H1 (cell line): ENCODE measurements at regions not wholly inside any gene's neighbourhood (a gene's known extent, or its start where the extent isn't known, plus 50 kb on each side); places are given as distances from the start of the nearest gene placed in this dataset.

Experiments
- CTCF ChIA-PET: fragments of 300-600 bp; sonication (Branson Sonifier 250); formaldehyde crosslinking; loops from one replicate; lab custom pipeline; 2021; ENCODE audit not compliant: partially characterized antibody; lab: Charles Lee
- POLR2A ChIA-PET: fragments of 300-600 bp; sonication (Branson Sonifier 250); formaldehyde crosslinking; loops from one replicate; lab custom pipeline; 2021; ENCODE audit warnings: inconsistent platforms; ENCODE audit not compliant: partially characterized antibody; lab: Charles Lee
- DNase-seq, 2 experiments: peaks; one replicate each; pipeline versions ENCODE4 v3.0.0 to v3.0.0-alpha.2; 2010 to 2022; ENCODE audit warnings: low spot score in 2 of 2, low read depth in 1 of 2, mixed read lengths in 1 of 2
- FAIRE-seq: peaks from 2 replicates; lab custom pipeline; 2011; peaks lifted over from hg19 to GRCh38; lab: Jason Lieb, UNC
- H2AFZ ChIP-seq: 2 replicates; pipeline ENCODE4 v1.8.1; 2012; ENCODE audit warnings: low read length, inconsistent platforms
- H2AK5ac ChIP-seq: 2 replicates; pipeline ENCODE4 v1.6.1; 2013; ENCODE audit warnings: low read depth, low read length
- H2BK120ac ChIP-seq: replicated peaks from 2 replicates; pipeline ENCODE3; 2013; ENCODE audit warnings: low read depth, low read length, inconsistent platforms
- H2BK12ac ChIP-seq: 2 replicates; pipeline ENCODE4 v1.6.1; 2013; ENCODE audit warnings: low read depth, low read length
- H2BK15ac ChIP-seq: 2 replicates; pipeline ENCODE4 v1.6.1; 2013; ENCODE audit warnings: low read length
- H2BK20ac ChIP-seq: 2 replicates; pipeline ENCODE4 v1.6.1; 2013; ENCODE audit warnings: low read length
- H2BK5ac ChIP-seq: 2 replicates; pipeline ENCODE4 v1.6.1; 2013; ENCODE audit warnings: low read depth, low read length
- H3K14ac ChIP-seq: 2 replicates; pipeline ENCODE4 v1.6.1; 2013; ENCODE audit warnings: inconsistent platforms; ENCODE audit not compliant: insufficient read length
- H3K18ac ChIP-seq: 2 replicates; pipeline ENCODE4 v1.6.1; 2013; ENCODE audit warnings: low read length; ENCODE audit errors: extremely low read depth
- H3K23ac ChIP-seq: 2 replicates; pipeline ENCODE4 v1.6.1; 2013; ENCODE audit warnings: inconsistent platforms; ENCODE audit not compliant: insufficient read length
- H3K23me2 ChIP-seq: 2 replicates; pipeline ENCODE4 v1.6.1; 2013; ENCODE audit warnings: low read depth, low read length
- H3K27ac ChIP-seq: 2 replicates; pipeline ENCODE4 v1.6.1; 2011; ENCODE audit warnings: low read depth, low read length, inconsistent platforms
- H3K27me3 ChIP-seq, 4 experiments: replicated peaks in 1 of 4; 1 replicate in 1 of 4; 2 replicates in 3 of 4; pipeline versions ENCODE4 v1.6.1 to v1.8.1; 2011 to 2013; ENCODE audit warnings: low read length in 3 of 4, mild to moderate bottlenecking in 3 of 4, inconsistent platforms in 2 of 4, mixed read lengths in 2 of 4, moderate library complexity in 1 of 4; ENCODE audit not compliant: control insufficient read depth in 3 of 4, insufficient read depth in 3 of 4; ENCODE audit errors: extremely low read depth in 1 of 4
- H3K36me3 ChIP-seq, 4 experiments: 2 replicates each; pipeline versions ENCODE4 v1.6.1 to v1.8.1; 2011 to 2013; ENCODE audit warnings: mild to moderate bottlenecking in 4 of 4, low read length in 3 of 4, moderate library complexity in 2 of 4, control low read depth in 1 of 4, inconsistent platforms in 1 of 4; ENCODE audit not compliant: insufficient read depth in 4 of 4, control insufficient read depth in 2 of 4
- H3K4ac ChIP-seq: replicated peaks from 2 replicates; pipeline ENCODE3; 2013; ENCODE audit warnings: low read length, low read depth, mixed read lengths, inconsistent platforms; ENCODE audit not compliant: insufficient read length
- H3K4me1 ChIP-seq, 4 experiments: replicated peaks in 1 of 4; 1 replicate in 1 of 4; 2 replicates in 3 of 4; pipeline versions ENCODE4 v1.6.1 to v1.8.1; 2011 to 2013; ENCODE audit warnings: low read length in 3 of 4, inconsistent platforms in 2 of 4, mixed read lengths in 1 of 4; ENCODE audit not compliant: insufficient read depth in 4 of 4, control insufficient read depth in 3 of 4
- H3K4me2 ChIP-seq, 2 experiments: 2 replicates each; pipeline versions ENCODE4 v1.6.1 to v1.8.1; 2011 to 2013; ENCODE audit warnings: low read depth in 2 of 2, low read length in 2 of 2, control low read depth in 1 of 2, inconsistent platforms in 1 of 2, mild to moderate bottlenecking in 1 of 2; ENCODE audit not compliant: insufficient read depth in 1 of 2
- H3K4me3 ChIP-seq, 4 experiments: fragments of 200-600, 300-600 bp in 1 of 4; sonication (generic), shearing (Covaris generic), sonication (Bioruptor Twin) in 1 of 4; 2 replicates each; pipeline versions ENCODE4 v1.5.1 to v1.8.1; 2011 to 2016; ENCODE audit warnings: low read length in 4 of 4, low read depth in 3 of 4, control low read depth in 2 of 4, inconsistent platforms in 2 of 4, mild to moderate bottlenecking in 2 of 4, mixed read lengths in 1 of 4, moderate library complexity in 1 of 4; ENCODE audit not compliant: insufficient read depth in 2 of 4; ENCODE audit errors: extremely low read depth in 1 of 4
- H3K56ac ChIP-seq: replicated peaks from 2 replicates; pipeline ENCODE3; 2013; ENCODE audit warnings: low read depth, mild to moderate bottlenecking, mixed read lengths, low read length, inconsistent platforms; ENCODE audit not compliant: insufficient read length
- H3K79me1 ChIP-seq: 2 replicates; pipeline ENCODE4 v1.6.1; 2013; ENCODE audit warnings: low read depth, low read length, control low read depth
- H3K79me2 ChIP-seq, 2 experiments: 2 replicates each; pipeline versions ENCODE4 v1.6.1 to v1.8.1; 2012 to 2013; ENCODE audit warnings: low read length in 2 of 2, mild to moderate bottlenecking in 2 of 2, inconsistent platforms in 1 of 2; ENCODE audit not compliant: insufficient read depth in 2 of 2, control insufficient read depth in 1 of 2
- H3K9ac ChIP-seq, 4 experiments: replicated peaks in 1 of 4; 1 replicate in 1 of 4; 2 replicates in 3 of 4; pipeline versions ENCODE4 v1.6.1 to v1.8.1; 2011 to 2013; ENCODE audit warnings: low read depth in 3 of 4, low read length in 3 of 4, control low read depth in 2 of 4, mild to moderate bottlenecking in 2 of 4, moderate library complexity in 2 of 4, inconsistent platforms in 1 of 4; ENCODE audit errors: extremely low read depth in 1 of 4
- H3K9me3 ChIP-seq, 2 experiments: 2 replicates each; pipeline versions ENCODE4 v1.6.1 to v1.8.1; 2012 to 2013; ENCODE audit warnings: mild to moderate bottlenecking in 2 of 2, moderate library complexity in 2 of 2, control low read depth in 1 of 2, inconsistent platforms in 1 of 2, low read depth in 1 of 2, low read length in 1 of 2, mixed read lengths in 1 of 2; ENCODE audit not compliant: insufficient read depth in 2 of 2
- H4K20me1 ChIP-seq, 2 experiments: replicated peaks in 1 of 2; 2 replicates each; pipeline versions ENCODE3 to v1.8.1; 2011 to 2013; ENCODE audit warnings: inconsistent platforms in 2 of 2, low read length in 2 of 2, mild to moderate bottlenecking in 1 of 2; ENCODE audit not compliant: insufficient read depth in 2 of 2, control insufficient read depth in 1 of 2
- H4K5ac ChIP-seq: 2 replicates; pipeline ENCODE4 v1.6.1; 2013; ENCODE audit warnings: low read length, low read depth, mixed read lengths, inconsistent platforms; ENCODE audit not compliant: insufficient read length
- H4K8ac ChIP-seq: 2 replicates; pipeline ENCODE4 v1.8.0; 2013; ENCODE audit warnings: mild to moderate bottlenecking, moderate library complexity, low read length, inconsistent platforms; ENCODE audit not compliant: insufficient read depth; ENCODE audit errors: extremely low read depth
- H4K91ac ChIP-seq: replicated peaks from 2 replicates; pipeline ENCODE3; 2013; ENCODE audit warnings: low read length, mixed read lengths, inconsistent platforms; ENCODE audit not compliant: insufficient read length
- CBX5 ChIP-seq: fragments of 300-800, 300-1000 bp; sonication (generic); IDR thresholded peaks from 2 replicates; pipeline ENCODE4 v1.7.1; 2016; ENCODE audit warnings: antibody characterized with exemption, low read length, low read depth
- CHD2 ChIP-seq: IDR thresholded peaks from 2 replicates; pipeline ENCODE4 v1.6.1; 2012; ENCODE audit warnings: low read length, improper control_type of control experiment
- CTCF ChIP-seq, 3 experiments: IDR thresholded peaks; 1 replicate in 2 of 3; 2 replicates in 1 of 3; pipeline versions ENCODE4 v1.5.1 to v1.6.1; 2011; ENCODE audit warnings: low read length in 3 of 3, mild to moderate bottlenecking in 3 of 3, inconsistent platforms in 2 of 3, low read depth in 1 of 3, moderate library complexity in 1 of 3; ENCODE audit not compliant: insufficient read depth in 1 of 3; ENCODE audit errors: control extremely low read depth in 1 of 3
- GABPA ChIP-seq: IDR thresholded peaks from 2 replicates; pipeline ENCODE4 v1.6.1; 2011; ENCODE audit warnings: mild to moderate bottlenecking, low read length, moderate library complexity, borderline replicate concordance; ENCODE audit not compliant: insufficient read depth
- KDM4A ChIP-seq: IDR thresholded peaks from one replicate; pipeline ENCODE4 v1.7.1; 2012; ENCODE audit warnings: low read depth, mild to moderate bottlenecking, moderate library complexity, low read length, inconsistent platforms; ENCODE audit not compliant: severe bottlenecking
- MAFK ChIP-seq: IDR thresholded peaks from 2 replicates; pipeline ENCODE4 v1.6.1; 2012; ENCODE audit warnings: low read depth, mild to moderate bottlenecking, improper control_type of control experiment, low read length
- PHF8 ChIP-seq: fragments of 200-600 bp; sonication (generic); conservative IDR thresholded peaks from 2 replicates; pipeline ENCODE4 v1.7.1; 2012; ENCODE audit warnings: low read depth, mild to moderate bottlenecking, inconsistent platforms, low read length, moderate library complexity
- RAD21 ChIP-seq, 2 experiments: IDR thresholded peaks in 1 of 2; conservative IDR thresholded peaks in 1 of 2; 2 replicates each; pipeline ENCODE4 v1.6.1; 2011; ENCODE audit warnings: low read depth in 2 of 2, low read length in 2 of 2, improper control_type of control experiment in 1 of 2, inconsistent platforms in 1 of 2, mild to moderate bottlenecking in 1 of 2, moderate library complexity in 1 of 2
- SP2 ChIP-seq: IDR thresholded peaks from 2 replicates; pipeline ENCODE4 v1.6.1; 2012; ENCODE audit warnings: mild to moderate bottlenecking, low read length, inconsistent platforms
- SRF ChIP-seq: IDR thresholded peaks from 2 replicates; pipeline ENCODE4 v1.6.1; 2011; ENCODE audit warnings: mild to moderate bottlenecking, low read depth, low read length, moderate library complexity
- TAF7 ChIP-seq: optimal IDR thresholded peaks from 2 replicates; pipeline ENCODE3; 2011; ENCODE audit warnings: low read depth, mild to moderate bottlenecking, inconsistent platforms, low read length, moderate library complexity, borderline replicate concordance
- TBP ChIP-seq: IDR thresholded peaks from 2 replicates; pipeline ENCODE4 v1.6.1; 2011; ENCODE audit warnings: low read depth, low read length, improper control_type of control experiment
- WGBS, 2 experiments: shearing (Covaris generic) in 1 of 2; methylation state at CpG; one replicate each; pipeline versions ENCODE4 v1.1.6 to v1.1.7; 2013 to 2015; ENCODE audit warnings: low lambda C conversion rate in 2 of 2, mixed read lengths in 2 of 2, inconsistent platforms in 1 of 2, low coverage in 1 of 2, missing lambda C conversion rate in 1 of 2; ENCODE audit not compliant: insufficient replicate concordance in 2 of 2, insufficient coverage in 1 of 2, insufficient read length in 1 of 2; ENCODE audit errors: extremely low coverage in 1 of 2, missing lambda C conversion rate in 1 of 2; 5-methylcytosine and 5-hydroxymethylcytosine counted together

GRCh38 chr2:43045866-43046265 is 180.5 kb downstream of the ZFP36L2 start:
- CTCF ChIA-PET: interaction anchor here (1.0 to 1.1 kb wide), 2 partner anchors 37 to 46 kb away, joined by 3 read pairs; no protein-coding TSS in a partner anchor
- H3K79me2 ChIP-seq: no peaks in the 10 kb centered on the region
- no peak overlapping the region for H4K91ac ChIP-seq
- H3K79me1 ChIP-seq: no peaks in the 10 kb centered on the region
- H3K9ac ChIP-seq: no peak overlapping the region
- no peak overlapping the region for H3K4me3 ChIP-seq
- no peak overlapping the region for H2BK12ac ChIP-seq
- no peak overlapping the region for H3K23ac ChIP-seq
- no peak overlapping the region for H4K5ac ChIP-seq
- H2BK5ac ChIP-seq: no peak overlapping the region
- H3K36me3 ChIP-seq: no peaks in the 10 kb centered on the region
- H3K14ac ChIP-seq: no peak overlapping the region
- FAIRE-seq (no peak), DNase-seq (no peak)
- H2BK120ac ChIP-seq: no peak overlapping the region
- no peaks in the 10 kb centered on the region for H4K20me1 ChIP-seq
- H3K23me2 ChIP-seq: no peaks in the 10 kb centered on the region
- peak overlapping the region; percentile 66; the same call in 1 of the 2 replicates for H2AFZ ChIP-seq
- POLR2A ChIA-PET: interaction anchor here (1.5 kb wide), 1 partner anchor 55 kb away, joined by 4 read pairs; no protein-coding TSS in a partner anchor
- H3K9me3 ChIP-seq: no peaks in the 10 kb centered on the region
- no peak overlapping the region for H2BK15ac ChIP-seq
- no peak overlapping the region for H3K27ac ChIP-seq
- no peak overlapping the region for H4K8ac ChIP-seq
- WGBS, 2 experiments: 82% methylated on average over 3 of the region's 3 CpGs; no CpG with 5 or more reads in 1 of the 2 experiments
- H3K18ac ChIP-seq: no peak overlapping the region
- H2BK20ac ChIP-seq: no peak overlapping the region
- peaks cover 0 to 11% (median 8%) of the 10 kb centered on the region in 4 experiments; a peak in 6 of 7 replicates for H3K4me1 ChIP-seq
- H3K4ac ChIP-seq: no peak overlapping the region
- H3K4me2 ChIP-seq: no peak overlapping the region
- no peaks in the 10 kb centered on the region; a peak in 2 of 7 replicates for H3K27me3 ChIP-seq
- no peak overlapping the region for H3K56ac ChIP-seq
- no peak overlapping the region for H2AK5ac ChIP-seq
- TF ChIP-seq CBX5: no peak
- no peak for TF ChIP-seq GABPA
- TF ChIP-seq TAF7: no peak
- no peak for TF ChIP-seq PHF8
- TF ChIP-seq MAFK: no peak
- no peak for TF ChIP-seq TBP
- TF ChIP-seq KDM4A: no peak
- no peak for TF ChIP-seq SP2
- TF ChIP-seq CHD2: no peak
- TF ChIP-seq RAD21 (IDR thresholded peaks at IDR 0.05 in 1 of 2, conservative IDR thresholded peaks at IDR 0.05 in 1 of 2; ENCODE audit: low read depth in 2 of 2, low read length in 2 of 2): no peak
- no peak for TF ChIP-seq SRF
- no peak for TF ChIP-seq CTCF (IDR thresholded peaks at IDR 0.05; ENCODE audit: control extremely low read depth in 1 of 3, insufficient read depth in 1 of 3, low read depth in 1 of 3, low read length in 3 of 3)
